GM21367 (cell line): ENCODE measurements at regions not wholly inside any gene's neighbourhood (a gene's known extent, or its start where the extent isn't known, plus 50 kb on each side); places are given as distances from the start of the nearest gene placed in this dataset.

Experiments
- ATAC-seq: cut with Tn5 transposase; IDR thresholded peaks from one replicate; pipeline ENCODE4 v1.9.1; 2021; ENCODE audit not compliant: unreplicated experiment

- ATAC-seq: no peak
Observed at GRCh38 chr2:145729993-145730770, 1210.3 kb upstream of the ZEB2 start.

GRCh38 chr2:145729481-145729880 lies 1209.6 kb upstream of the ZEB2 start:
- ATAC-seq: no peak

GRCh38 chr2:145728511-145728910 lies 1208.6 kb upstream of the ZEB2 start:
- ATAC-seq: no peak

GRCh38 chr2:145725876-145726275 lies 1206.0 kb upstream of the ZEB2 start:
- ATAC-seq: no peak

GRCh38 chr2:145724311-145724898 lies 1204.5 kb upstream of the ZEB2 start:
- ATAC-seq: no peak

- ATAC-seq: no peak
Observed at GRCh38 chr2:145723872-145724271, 1204.0 kb upstream of the ZEB2 start.

GRCh38 chr2:145721681-145722080 lies 1201.8 kb upstream of the ZEB2 start:
- ATAC-seq: no peak

- ATAC-seq: no peak
Observed at GRCh38 chr2:145715601-145716000, 1195.7 kb upstream of the ZEB2 start.

GRCh38 chr2:145710303-145710702 lies 1190.4 kb upstream of the ZEB2 start:
- ATAC-seq: no peak

GRCh38 chr2:145702305-145702704 lies 1182.4 kb upstream of the ZEB2 start:
- no peak for ATAC-seq

GRCh38 chr2:145692971-145693478 lies 1173.1 kb upstream of the ZEB2 start:
- peak; percentile 77 for ATAC-seq

GRCh38 chr2:145691659-145692058 lies 1171.7 kb upstream of the ZEB2 start:
- no peak for ATAC-seq

GRCh38 chr2:145690183-145690778 lies 1170.4 kb upstream of the ZEB2 start:
- no peak for ATAC-seq

GRCh38 chr2:145689277-145689676 lies 1169.4 kb upstream of the ZEB2 start:
- ATAC-seq: no peak

GRCh38 chr2:145688156-145688555 lies 1168.2 kb upstream of the ZEB2 start:
- no peak for ATAC-seq

GRCh38 chr2:145687442-145688134 lies 1167.7 kb upstream of the ZEB2 start:
- ATAC-seq: no peak

GRCh38 chr2:145685383-145686050 lies 1165.6 kb upstream of the ZEB2 start:
- no peak for ATAC-seq

GRCh38 chr2:145682546-145683157 lies 1162.7 kb upstream of the ZEB2 start:
- ATAC-seq: no peak

GRCh38 chr2:145680276-145680675 lies 1160.4 kb upstream of the ZEB2 start:
- no peak for ATAC-seq

GRCh38 chr2:145677371-145677770 lies 1157.5 kb upstream of the ZEB2 start:
- no peak for ATAC-seq

GRCh38 chr2:145674705-145675104 lies 1154.8 kb upstream of the ZEB2 start:
- no peak for ATAC-seq
